HG03039 (cell line): ENCODE measurements at regions not wholly inside any gene's neighbourhood (a gene's known extent, or its start where the extent isn't known, plus 50 kb on each side); places are given as distances from the start of the nearest gene placed in this dataset.
"Not testable (repeated sequence)": the region's sequence is repeated elsewhere in the genome, so short reads cannot be mapped to it uniquely, and the experiment has no call there.

ENCODE experiments used
- ATAC-seq: cut with Tn5 transposase; IDR thresholded peaks from one replicate; pipeline ENCODE4 v1.9.1; 2021; ENCODE audit warnings: mild to moderate bottlenecking, moderate library complexity; ENCODE audit not compliant: unreplicated experiment

DNA sequence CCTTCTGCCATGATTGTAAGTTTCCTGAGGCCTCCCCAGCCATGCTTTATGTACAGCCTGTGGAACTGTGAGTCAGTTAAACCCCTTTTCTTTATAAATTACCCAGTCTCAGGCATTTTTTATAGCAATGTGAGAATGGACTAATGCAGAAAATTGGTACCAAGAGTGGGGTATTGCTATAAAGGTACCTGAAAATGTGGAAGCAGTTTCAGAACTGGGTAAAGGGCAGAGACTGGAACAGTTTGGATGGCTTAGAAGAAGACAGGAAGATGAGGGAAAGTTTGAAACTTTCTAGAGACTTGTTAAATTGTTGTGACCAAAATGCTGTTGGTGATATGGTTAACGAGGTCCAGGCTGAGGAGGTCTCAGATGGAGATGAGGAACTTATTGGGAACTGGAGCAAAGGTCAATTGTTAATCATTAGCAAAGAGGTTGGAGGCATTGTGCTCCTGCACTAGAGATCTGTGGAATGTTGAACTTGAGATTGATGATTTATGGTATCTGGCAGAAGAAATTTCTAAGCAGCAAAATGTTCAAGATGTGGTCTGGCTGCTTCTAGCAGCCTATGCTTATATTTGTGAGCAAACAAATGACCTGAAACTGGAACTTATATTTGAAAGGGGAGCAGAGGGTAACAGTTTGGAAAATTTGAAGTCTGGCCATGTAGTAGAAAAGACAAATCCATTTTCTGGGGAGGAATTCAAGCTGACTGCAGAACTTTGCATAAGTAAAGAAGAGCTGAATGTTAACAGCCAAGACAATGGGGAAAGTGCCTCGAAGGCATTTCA, 79.0 kb upstream of the GMDS start:
- ATAC-seq = no peak

DNA sequence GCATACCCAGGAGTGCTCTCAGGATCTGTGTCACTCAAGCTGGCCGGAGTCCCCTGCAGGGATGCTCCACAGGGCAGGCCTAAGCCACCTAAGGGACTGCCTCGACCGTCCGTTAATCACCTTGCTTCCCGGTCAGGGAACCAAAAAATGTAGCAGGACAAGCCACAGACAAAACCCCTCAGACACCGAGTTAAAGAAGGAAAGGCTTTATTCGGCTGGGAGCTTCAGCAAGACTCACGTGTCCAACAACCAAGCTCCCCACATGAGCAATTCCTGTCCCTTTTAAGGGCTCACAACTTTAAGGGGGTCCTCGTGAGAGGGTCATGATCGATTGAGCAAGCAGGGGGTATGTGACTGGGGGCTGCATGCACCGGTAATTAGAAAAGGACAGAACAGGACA, 72.1 kb upstream of the GMDS start:
- not testable (repeated sequence) for ATAC-seq

DNA sequence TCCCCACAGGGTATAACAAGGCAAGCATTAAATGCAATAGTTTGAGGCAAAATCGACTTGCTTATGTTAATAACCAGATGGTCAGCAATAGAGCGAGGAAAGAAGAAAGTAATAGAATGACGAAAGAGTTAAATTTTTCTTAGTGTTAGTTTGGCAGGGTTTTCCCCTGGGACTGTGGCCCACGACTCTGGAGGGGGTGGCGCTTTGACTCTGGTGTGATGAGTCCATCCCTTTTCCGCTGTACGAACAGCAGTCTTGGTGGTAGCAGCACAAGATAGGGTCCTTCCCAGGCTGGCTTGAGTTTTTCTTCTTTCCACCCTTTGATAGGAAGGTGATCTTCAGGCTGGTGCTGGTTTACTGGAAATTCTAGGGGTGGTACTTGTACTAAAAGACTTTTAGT, 69.2 kb upstream of the GMDS start:
- no peak for ATAC-seq

DNA sequence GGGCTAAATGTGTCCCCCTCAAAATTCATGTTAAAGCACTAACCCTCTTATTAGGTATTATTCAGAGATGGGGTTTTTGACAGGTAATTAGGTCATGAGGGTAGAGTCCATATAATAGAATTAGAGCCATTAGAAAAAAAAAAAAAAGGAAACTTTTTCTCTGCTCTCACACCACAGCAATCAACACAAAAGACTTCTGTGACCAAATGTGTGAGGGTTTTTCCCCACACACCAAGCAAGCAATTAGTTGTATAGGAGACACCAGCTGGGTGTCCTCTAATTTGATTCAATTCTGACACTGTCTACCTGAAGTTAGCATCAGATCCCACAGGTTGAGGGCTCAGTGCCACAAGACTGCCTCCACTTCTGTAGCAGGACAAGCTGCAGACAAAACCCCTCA, 64.6 kb upstream of the GMDS start:
- ATAC-seq = no peak

GRCh38 chr6:2309122-2309521, 63.7 kb upstream of the GMDS start:
- no peak for ATAC-seq

- ATAC-seq = no peak
Observed at GRCh38 chr6:2307799-2308198, 62.4 kb upstream of the GMDS start.

DNA sequence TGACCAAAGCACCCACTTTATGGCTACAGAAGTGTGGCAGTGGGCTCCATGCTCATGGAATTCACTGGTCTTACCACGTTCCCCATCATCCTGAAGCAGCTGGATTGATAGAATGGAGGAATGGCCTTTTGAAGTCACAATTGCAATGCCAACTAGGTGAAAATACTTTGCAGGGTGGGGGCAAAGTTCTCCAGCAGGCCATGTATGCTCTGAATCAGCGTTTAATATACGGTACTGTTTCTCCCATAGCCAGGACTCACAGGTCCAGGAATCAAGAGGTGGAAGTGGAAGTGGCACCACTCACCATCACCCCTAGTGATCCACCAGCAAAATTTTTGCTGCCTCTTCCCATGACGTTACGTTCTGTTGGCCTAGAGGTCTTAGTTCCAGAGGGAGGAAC, 60.5 kb upstream of the GMDS start:
- ATAC-seq = no peak

DNA sequence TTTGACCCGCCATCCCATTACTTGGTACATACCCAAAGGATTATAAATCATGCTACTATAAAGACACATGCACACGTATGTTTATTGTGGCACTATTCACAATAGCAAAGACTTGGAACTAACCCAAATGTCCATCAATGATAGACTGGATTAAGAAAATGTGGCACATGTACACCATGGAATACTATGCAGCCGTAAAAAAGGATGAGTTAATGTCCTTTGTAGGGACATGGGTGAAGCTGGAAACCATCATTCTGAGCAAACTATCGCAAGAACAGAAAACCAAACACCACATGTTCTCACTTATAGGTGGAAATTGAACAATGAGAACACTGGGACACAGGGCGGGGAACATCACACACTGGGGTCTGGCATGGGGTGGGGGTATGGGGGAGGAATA, 57.1 kb upstream of the GMDS start:
- not testable (repeated sequence) for ATAC-seq

DNA sequence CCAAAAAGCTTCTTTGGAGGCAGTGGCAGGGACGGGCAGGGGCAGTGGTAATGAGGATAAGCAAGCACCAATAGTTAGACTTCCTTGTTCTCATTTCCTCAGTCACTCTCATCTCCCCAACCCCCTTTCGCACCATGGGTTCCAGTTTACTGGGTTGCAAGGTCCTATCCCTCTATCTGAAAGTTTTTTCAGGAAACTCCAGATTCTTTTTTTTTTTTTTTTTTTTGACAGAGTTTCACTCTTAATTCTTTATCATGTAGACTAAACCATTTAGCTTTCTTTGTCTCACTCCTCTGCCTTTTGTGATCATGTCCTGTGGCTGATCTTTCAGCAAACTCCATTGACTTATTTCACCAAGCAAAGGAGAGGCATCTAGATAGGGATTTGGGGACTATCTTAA, 51.4 kb upstream of the GMDS start:
- ATAC-seq = no peak
